GM18873 (cell line): ENCODE measurements at regions not wholly inside any gene's neighbourhood (a gene's known extent, or its start where the extent isn't known, plus 50 kb on each side); places are given as distances from the start of the nearest gene placed in this dataset.

Experiments
- ATAC-seq: cut with Tn5 transposase; IDR thresholded peaks from one replicate; pipeline ENCODE4 v1.9.1; 2021; ENCODE audit warnings: mild to moderate bottlenecking, moderate library complexity, moderate number of reproducible peaks; ENCODE audit not compliant: unreplicated experiment, low FRiP score

DNA sequence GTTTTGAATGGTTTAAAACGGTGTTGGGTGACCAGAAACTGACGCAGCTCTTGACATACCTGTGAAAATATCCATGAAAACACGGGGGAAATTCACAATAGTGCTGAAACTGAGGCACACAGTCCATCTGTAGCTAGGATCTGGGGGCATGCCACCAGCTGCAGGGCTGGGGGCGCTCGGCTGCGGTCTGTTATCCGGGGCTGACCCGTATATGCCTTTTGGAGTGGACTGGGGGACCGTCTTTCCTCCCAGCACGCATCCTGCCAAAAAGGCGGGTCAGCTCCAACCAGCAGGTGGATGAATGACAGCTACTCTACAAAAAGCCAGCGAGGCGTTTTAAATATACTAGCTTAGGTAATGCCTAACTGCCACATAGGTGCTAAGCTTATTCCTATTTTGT, 729.8 kb downstream of the QKI start:
- ATAC-seq = no peak

GRCh38 chr6:164142322-164142721, 727.8 kb downstream of the QKI start:
- ATAC-seq = no peak

- ATAC-seq = no peak
These were observed 721.1 kb downstream of the QKI start for GRCh38 chr6:164135511-164136132.

GRCh38 chr6:164133095-164133494, 718.6 kb downstream of the QKI start:
- ATAC-seq = no peak

DNA sequence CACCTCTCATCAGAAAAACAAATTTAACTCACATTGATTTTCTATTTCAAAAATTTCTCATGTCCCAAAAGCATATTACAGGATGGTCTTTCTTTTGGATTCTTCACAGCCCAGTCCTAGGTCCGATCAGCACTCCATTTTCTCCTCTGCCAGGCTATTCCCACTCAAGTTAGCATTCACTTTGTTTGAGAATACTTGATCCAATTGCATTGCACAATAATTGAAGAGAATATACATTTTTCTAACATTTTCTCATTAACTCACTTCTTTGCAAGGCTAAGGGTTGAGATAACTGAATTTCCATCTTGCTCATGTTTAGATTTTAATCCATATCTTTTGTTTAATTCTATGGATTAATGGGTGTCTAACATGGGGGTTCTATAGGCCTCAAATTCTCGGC, 716.1 kb downstream of the QKI start:
- no peak for ATAC-seq

DNA sequence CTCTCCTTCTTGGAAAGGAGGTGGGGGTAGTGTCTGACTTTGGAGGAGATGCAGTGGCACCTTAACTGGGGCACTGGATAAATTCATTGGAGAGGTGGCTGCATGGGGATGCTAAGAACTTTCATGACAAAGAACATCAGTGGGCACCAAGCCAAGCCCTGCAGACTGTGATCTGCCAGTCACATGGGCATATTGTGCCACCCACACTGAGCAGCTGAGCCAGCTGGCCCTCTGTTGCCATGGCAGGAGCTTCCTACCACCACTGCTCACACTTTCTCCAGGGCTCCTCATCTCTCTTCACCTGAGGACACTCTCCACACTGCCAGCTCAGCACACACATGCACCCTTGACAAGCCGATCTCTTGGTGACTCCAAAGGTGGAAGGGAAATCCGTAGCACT, 715.6 kb downstream of the QKI start:
- no peak for ATAC-seq

GRCh38 chr6:164129218-164129617, 714.7 kb downstream of the QKI start:
- no peak for ATAC-seq

GRCh38 chr6:164128101-164128500, 713.6 kb downstream of the QKI start:
- ATAC-seq = no peak

DNA sequence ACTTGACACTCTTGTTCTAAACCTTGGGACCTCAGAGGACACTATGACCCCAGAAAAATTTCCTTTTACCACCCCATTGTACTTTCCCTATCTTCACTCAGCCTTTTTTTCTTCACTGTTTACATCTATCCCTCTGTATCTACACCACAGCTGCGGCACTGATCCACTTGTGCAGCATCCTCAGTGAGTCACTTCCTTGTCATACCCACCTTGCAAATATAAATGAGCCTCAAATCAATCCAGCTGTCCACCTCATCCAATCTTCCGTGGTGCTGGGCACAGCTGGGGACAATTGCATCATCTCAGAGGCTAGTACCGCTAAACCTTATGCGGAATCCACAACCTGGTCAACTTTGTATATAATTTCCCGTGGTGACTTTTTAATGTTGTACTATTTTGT, 710.5 kb downstream of the QKI start:
- ATAC-seq = no peak

DNA sequence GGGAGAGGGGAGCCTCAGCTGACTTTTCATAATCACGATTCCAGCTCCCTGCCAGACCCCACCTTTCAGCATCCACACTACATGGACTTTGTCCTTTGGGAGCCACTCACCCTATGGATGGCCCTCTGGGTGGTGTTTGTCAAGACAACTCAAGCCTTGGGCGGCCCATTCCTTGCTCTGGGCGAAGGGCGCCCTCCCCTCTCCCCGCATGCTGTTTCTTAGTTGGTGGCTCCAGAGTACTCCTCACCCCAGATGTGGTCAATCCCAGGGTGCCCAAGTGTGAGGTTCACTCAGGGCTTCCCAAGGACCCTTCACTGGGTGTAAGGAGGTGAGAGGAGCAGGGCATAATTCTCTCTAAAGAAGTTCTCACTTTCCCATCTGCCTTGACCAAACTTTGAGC, 710.0 kb downstream of the QKI start:
- ATAC-seq = no peak

- no peak for ATAC-seq
These were observed 707.6 kb downstream of the QKI start for GRCh38 chr6:164122109-164122508.

GRCh38 chr6:164121527-164121926, 707.0 kb downstream of the QKI start:
- no peak for ATAC-seq

- no peak for ATAC-seq
These were observed 700.1 kb downstream of the QKI start for GRCh38 chr6:164114651-164115050.

DNA sequence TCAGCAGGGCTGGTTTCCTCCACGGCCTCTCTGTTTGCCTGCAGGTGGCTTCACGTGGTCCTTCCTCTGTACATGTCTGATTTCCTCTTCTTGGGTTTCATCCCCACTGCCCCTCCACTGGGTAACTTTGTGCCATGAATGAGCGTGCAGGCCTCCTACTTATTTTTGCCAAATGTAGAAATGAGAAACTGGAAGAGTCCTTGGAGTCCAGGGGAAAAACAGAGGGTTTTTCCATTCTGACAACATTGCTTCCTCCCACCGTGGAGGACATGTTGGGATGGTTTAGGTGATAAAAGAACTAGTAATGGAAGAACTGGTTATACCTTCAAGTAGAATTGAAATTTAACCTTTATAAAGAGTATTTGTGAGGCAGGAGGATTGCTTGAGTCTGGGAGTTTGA, 699.5 kb downstream of the QKI start:
- ATAC-seq = no peak

DNA sequence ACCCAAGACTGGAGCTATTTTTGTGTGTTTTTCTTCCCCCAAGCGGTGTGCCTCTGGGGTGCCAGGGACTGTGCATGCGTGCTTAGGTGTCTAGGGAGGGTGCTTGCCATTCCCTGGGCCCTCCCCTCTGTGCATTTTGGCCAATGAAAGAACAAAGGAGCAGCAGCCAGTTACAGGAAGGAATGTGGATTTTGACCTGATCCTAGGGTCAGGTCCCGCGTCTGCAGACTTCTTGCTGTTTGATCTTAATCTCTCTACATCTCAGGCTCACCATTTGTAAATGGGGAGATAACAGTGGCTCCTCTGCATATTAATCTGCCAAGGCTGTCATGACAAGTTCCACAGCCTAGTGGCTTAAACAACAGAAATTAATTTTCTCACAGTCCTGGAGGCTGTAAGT, 699.1 kb downstream of the QKI start:
- no peak for ATAC-seq

GRCh38 chr6:164109770-164110140, 695.2 kb downstream of the QKI start:
- ATAC-seq = no peak

- no peak for ATAC-seq
These were observed 694.6 kb downstream of the QKI start for GRCh38 chr6:164108869-164109769.

GRCh38 chr6:164108092-164108491, 693.6 kb downstream of the QKI start:
- no peak for ATAC-seq

GRCh38 chr6:164107297-164107995, 692.9 kb downstream of the QKI start:
- no peak for ATAC-seq

DNA sequence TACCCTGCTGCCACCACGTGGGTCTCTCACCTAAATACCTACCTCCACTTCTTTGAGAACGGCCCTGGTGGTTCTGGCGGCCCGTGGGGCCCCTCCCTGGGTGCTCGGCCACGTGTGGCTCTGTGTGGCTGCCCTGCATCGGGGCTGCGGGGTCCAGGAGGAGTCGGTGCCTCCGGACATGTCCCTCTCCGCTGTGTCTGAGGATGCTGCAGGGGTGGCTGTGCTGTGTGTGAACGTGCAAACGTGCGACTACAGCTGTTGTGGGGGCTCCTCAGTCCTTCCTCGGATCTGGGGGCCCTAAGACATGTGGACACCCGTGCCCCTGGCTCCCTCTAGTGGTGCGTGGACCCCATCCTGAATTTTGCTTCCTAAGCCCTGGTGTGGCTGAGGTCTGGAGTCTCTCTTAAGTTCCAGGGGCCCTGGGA, 691.8 kb downstream of the QKI start:
- no peak for ATAC-seq

- no peak for ATAC-seq
These were observed 691.2 kb downstream of the QKI start for GRCh38 chr6:164105705-164106104.
